Progenitor cell of endocrine pancreas (in vitro differentiated cells): ENCODE measurements at regions not wholly inside any gene's neighbourhood (a gene's known extent, or its start where the extent isn't known, plus 50 kb on each side); places are given as distances from the start of the nearest gene placed in this dataset.

Experiments
- DNase-seq: peaks from one replicate; pipeline ENCODE4 v3.0.0; 2021; ENCODE audit warnings: low spot score; ENCODE audit not compliant: unreplicated experiment
- H3K27ac Mint-ChIP-seq: 2 replicates; pipeline ENCODE4 v1.8.0; 2021; ENCODE audit warnings: mild to moderate bottlenecking, moderate library complexity, mixed read lengths
- H3K27me3 Mint-ChIP-seq: 2 replicates; pipeline ENCODE4 v1.8.0; 2021; ENCODE audit warnings: mixed read lengths
- H3K36me3 Mint-ChIP-seq: 2 replicates; pipeline ENCODE4 v1.8.0; 2022; ENCODE audit warnings: mixed read lengths; ENCODE audit not compliant: insufficient read depth
- H3K4me1 Mint-ChIP-seq: 2 replicates; pipeline ENCODE4 v1.8.0; 2021; ENCODE audit warnings: low read depth, mixed read lengths
- H3K4me3 Mint-ChIP-seq: 2 replicates; pipeline ENCODE4 v1.8.0; 2021; ENCODE audit warnings: low read depth, mild to moderate bottlenecking, moderate library complexity, mixed read lengths
- H3K9me3 Mint-ChIP-seq: 2 replicates; pipeline ENCODE4 v1.8.0; 2021; ENCODE audit warnings: low read depth, mixed read lengths
- TF ChIP-seq, protein P1 (sequence below): fragments of 200-600 bp; sonication (generic); IDR thresholded peaks from one replicate; pipeline ENCODE4 v1.5.0; 2021; ENCODE audit warnings: antibody characterized with exemption, mild to moderate bottlenecking; ENCODE audit not compliant: unreplicated experiment

DNA sequence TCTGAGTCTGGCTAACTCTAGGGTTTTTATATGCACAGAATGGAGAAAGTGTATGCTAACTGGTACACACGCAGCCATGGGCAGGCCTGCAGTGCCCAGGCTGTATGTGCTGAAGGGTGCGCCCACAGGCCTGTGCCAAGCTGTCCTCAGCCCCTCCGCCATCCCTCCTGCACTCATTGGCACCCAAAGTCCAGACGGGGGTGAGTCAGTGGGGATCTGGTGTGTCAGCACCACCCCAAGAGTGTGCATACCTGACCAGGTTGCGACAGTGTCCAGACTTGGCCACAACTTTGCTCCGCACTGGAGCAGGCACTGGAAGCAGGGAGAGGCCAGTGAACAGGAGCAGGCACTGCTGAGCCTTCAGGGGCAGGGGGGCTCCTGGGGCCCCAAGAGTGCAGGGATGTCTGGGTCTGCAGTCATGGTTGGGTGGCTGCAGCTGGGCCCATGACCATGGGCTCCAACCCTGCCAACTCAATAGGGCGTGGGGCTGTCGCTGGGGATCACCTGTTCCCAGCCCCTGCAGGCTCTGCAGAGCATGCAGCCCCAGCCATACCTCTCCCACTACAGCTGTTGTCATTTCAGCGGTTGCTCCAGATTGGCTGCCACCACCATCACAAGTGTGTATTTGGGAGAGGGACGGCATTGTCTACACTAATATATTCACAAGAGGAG lies 717.8 kb downstream of the EPHA7 start:
- Mint-ChIP-seq H3K36me3 (no peaks in the 10 kb centered on the region), H3K27ac (no peak overlapping the region), H3K4me3 (no peak overlapping the region), H3K4me1 (no peaks in the 10 kb centered on the region), H3K27me3 (no peaks in the 10 kb centered on the region), H3K9me3 (no peaks in the 10 kb centered on the region)
- no peak for DNase-seq
- TF ChIP-seq, protein P1, sequence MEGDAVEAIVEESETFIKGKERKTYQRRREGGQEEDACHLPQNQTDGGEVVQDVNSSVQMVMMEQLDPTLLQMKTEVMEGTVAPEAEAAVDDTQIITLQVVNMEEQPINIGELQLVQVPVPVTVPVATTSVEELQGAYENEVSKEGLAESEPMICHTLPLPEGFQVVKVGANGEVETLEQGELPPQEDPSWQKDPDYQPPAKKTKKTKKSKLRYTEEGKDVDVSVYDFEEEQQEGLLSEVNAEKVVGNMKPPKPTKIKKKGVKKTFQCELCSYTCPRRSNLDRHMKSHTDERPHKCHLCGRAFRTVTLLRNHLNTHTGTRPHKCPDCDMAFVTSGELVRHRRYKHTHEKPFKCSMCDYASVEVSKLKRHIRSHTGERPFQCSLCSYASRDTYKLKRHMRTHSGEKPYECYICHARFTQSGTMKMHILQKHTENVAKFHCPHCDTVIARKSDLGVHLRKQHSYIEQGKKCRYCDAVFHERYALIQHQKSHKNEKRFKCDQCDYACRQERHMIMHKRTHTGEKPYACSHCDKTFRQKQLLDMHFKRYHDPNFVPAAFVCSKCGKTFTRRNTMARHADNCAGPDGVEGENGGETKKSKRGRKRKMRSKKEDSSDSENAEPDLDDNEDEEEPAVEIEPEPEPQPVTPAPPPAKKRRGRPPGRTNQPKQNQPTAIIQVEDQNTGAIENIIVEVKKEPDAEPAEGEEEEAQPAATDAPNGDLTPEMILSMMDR = no peak

DNA sequence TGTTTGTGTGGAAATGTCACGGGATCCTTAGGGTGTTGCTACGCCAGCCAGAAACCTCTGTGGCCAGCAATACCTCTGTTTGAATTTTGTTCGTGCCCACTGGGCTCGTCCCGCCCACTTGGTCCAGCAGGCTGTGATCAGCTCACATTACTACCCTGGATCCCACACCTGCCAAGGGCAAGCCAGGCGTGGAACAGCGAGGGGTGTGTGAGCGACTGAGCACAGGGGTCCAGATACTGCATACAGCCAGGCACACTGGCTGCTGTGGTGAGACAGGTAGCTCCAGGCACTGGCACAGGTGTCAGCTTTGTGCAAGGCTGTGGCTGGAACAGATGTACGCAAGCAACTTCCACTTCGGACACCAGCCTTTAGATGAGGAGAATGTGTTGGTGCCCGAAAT lies 718.9 kb downstream of the EPHA7 start:
- no peak overlapping the region for H3K4me3 Mint-ChIP-seq
- no peaks in the 10 kb centered on the region for H3K9me3 Mint-ChIP-seq
- H3K36me3 Mint-ChIP-seq = no peaks in the 10 kb centered on the region
- no peak for DNase-seq
- H3K27ac Mint-ChIP-seq = no peak overlapping the region
- TF ChIP-seq, protein P1 = no peak
- H3K4me1 Mint-ChIP-seq = no peaks in the 10 kb centered on the region
- no peaks in the 10 kb centered on the region for H3K27me3 Mint-ChIP-seq

DNA sequence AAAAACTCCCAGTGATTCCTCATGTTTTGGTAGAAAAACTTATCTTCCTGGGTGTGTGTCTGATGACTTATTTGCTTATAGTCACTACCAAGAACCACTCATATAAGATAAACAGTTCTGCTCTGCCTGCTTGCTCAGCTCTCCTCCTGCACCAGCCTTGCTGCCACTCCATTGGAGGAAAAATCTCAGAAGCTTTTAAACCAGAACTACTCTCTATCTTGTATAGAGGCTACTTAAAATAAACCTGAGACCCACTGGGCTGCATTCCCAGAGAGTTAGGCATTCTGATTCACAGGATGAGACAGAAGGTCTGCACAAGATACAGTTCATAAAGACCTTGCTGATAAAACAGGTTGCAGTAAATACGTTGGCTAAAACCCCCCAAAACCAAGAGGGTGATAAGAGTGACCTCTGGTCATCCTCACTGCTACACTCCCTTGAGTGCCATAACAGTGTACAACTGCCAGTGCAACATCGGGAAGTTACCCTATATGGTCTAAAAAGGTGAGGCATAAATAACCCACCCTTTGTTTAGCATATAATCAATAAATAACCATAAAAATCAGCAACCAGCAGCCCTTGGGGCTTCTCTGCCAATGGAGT lies 728.3 kb downstream of the EPHA7 start:
- Mint-ChIP-seq H3K36me3 (no peaks in the 10 kb centered on the region), H3K4me3 (no peak overlapping the region), H3K27ac (no peak overlapping the region), H3K9me3 (no peaks in the 10 kb centered on the region), H3K27me3 (no peaks in the 10 kb centered on the region), H3K4me1 (no peaks in the 10 kb centered on the region)
- DNase-seq = no peak
- TF ChIP-seq, protein P1 = no peak

DNA sequence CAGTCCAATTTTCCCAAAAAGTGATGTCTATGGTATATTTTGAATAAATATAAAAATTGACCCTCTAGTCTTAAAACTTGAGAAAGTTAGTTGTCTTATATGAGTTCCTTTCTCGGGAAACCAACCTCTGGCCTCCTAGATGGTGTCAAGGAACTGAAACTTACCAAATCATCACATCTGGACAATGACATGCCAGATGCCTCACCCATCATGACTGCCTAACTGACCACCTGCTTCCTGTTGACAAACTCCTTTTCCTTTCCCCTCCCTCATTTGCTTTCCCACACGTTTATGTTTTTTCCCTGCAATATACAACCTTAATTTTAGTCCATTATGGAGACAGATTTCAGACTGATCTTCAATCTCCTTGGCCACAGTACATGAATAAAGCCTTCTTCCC lies 731.0 kb downstream of the EPHA7 start:
- Mint-ChIP-seq H3K4me1 (no peaks in the 10 kb centered on the region), H3K36me3 (no peaks in the 10 kb centered on the region), H3K9me3 (no peaks in the 10 kb centered on the region), H3K4me3 (no peak overlapping the region), H3K27ac (no peak overlapping the region), H3K27me3 (no peaks in the 10 kb centered on the region)
- no peak for DNase-seq
- TF ChIP-seq, protein P1 = no peak

DNA sequence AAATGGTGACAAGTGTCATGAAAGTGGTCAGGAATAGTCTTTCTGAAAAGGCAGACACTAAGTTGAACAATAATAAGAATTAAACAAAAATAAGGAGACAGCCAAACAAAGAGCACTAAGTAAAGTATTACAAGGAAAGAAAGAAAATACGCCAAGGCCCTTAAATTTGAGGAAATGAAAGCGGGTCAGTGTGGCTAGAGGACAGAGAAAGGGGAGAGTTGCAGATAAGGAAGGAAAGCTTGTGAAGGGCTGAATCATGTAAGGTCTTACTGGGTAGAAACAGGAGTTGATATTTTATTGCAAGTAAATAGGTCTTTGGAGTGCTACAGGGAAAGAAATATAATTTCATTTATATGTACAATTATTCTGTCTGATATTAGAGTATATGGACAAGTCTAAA lies 732.1 kb downstream of the EPHA7 start:
- no peak overlapping the region for H3K4me3 Mint-ChIP-seq
- H3K4me1 Mint-ChIP-seq = no peaks in the 10 kb centered on the region
- no peaks in the 10 kb centered on the region for H3K9me3 Mint-ChIP-seq
- TF ChIP-seq, protein P1 = no peak
- no peaks in the 10 kb centered on the region for H3K36me3 Mint-ChIP-seq
- peak overlapping the region; percentile 8 for H3K27ac Mint-ChIP-seq
- DNase-seq = no peak
- H3K27me3 Mint-ChIP-seq = no peaks in the 10 kb centered on the region
